SK-N-SH (cell line): ENCODE measurements at regions not wholly inside any gene's neighbourhood (a gene's known extent, or its start where the extent isn't known, plus 50 kb on each side); places are given as distances from the start of the nearest gene placed in this dataset.

ENCODE experiments used
- CTCF ChIA-PET: fragments of 300-600, 350-600 bp; formaldehyde crosslinking; extraction: SDS; loops from one replicate; lab custom pipeline; 2021; lab: Yijun Ruan, JAX
- POLR2A ChIA-PET: fragments of 350-600 bp; sonication (Branson Sonifier 250); formaldehyde crosslinking; extraction: SDS; loops from one replicate; lab custom pipeline; 2020; ENCODE audit warnings: antibody characterized with exemption, inconsistent platforms; lab: Yijun Ruan, JAX
- DNase-seq: peaks from one replicate; pipeline ENCODE4 v3.0.0; 2012
- H2AFZ ChIP-seq: fragments of 200-600 bp; sonication (generic); 2 replicates; pipeline ENCODE4 v1.8.1; 2016; ENCODE audit warnings: antibody characterized with exemption, mild to moderate bottlenecking, low read depth
- H3F3A ChIP-seq: fragments of 200-600 bp; sonication (generic); replicated peaks from 2 replicates; pipeline ENCODE3; 2016; ENCODE audit warnings: antibody characterized with exemption, mild to moderate bottlenecking; ENCODE audit not compliant: insufficient read depth
- H3K27ac ChIP-seq, 2 experiments: fragments of 200-500 bp in 1 of 2; fragments of 200-600 bp in 1 of 2; sonication (Bioruptor generic) in 1 of 2; sonication (generic), shearing (Covaris generic) in 1 of 2; 2 replicates each; pipeline versions ENCODE4 v1.5.1 to v1.6.1; 2014 to 2016; ENCODE audit warnings: low read depth in 2 of 2, inconsistent platforms in 1 of 2, low read length in 1 of 2, mild to moderate bottlenecking in 1 of 2, mixed read lengths in 1 of 2
- H3K27me3 ChIP-seq: fragments of 200-600 bp; sonication (generic), shearing (Covaris generic); 2 replicates; pipeline ENCODE4 v1.6.1; 2016; ENCODE audit warnings: mixed run types; ENCODE audit not compliant: insufficient read depth
- H3K36me3 ChIP-seq, 2 experiments: fragments of 200-500 bp in 1 of 2; fragments of 200-600 bp in 1 of 2; sonication (Bioruptor generic) in 1 of 2; sonication (generic) in 1 of 2; replicated peaks in 1 of 2; 2 replicates each; pipeline versions ENCODE3 to v1.5.1; 2014 to 2016; ENCODE audit warnings: low read length in 1 of 2, mild to moderate bottlenecking in 1 of 2; ENCODE audit not compliant: insufficient read depth in 2 of 2, control insufficient read depth in 1 of 2
- H3K4me1 ChIP-seq, 2 experiments: fragments of 200-500 bp in 1 of 2; fragments of 200-600 bp in 1 of 2; sonication (Bioruptor generic) in 1 of 2; sonication (generic), shearing (Covaris generic) in 1 of 2; 2 replicates each; pipeline versions ENCODE4 v1.5.1 to v1.6.1; 2014 to 2016; ENCODE audit warnings: low read depth in 1 of 2, low read length in 1 of 2, mixed run types in 1 of 2; ENCODE audit not compliant: insufficient read depth in 2 of 2, control insufficient read depth in 1 of 2
- H3K4me2 ChIP-seq: fragments of 200-600 bp; sonication (generic), shearing (Covaris generic); 2 replicates; pipeline ENCODE4 v1.6.1; 2017; ENCODE audit warnings: mixed run types
- H3K4me3 ChIP-seq, 2 experiments: fragments of 200-500 bp in 1 of 2; fragments of 200-600 bp in 1 of 2; sonication (Bioruptor generic) in 1 of 2; sonication (generic), shearing (Covaris generic) in 1 of 2; 2 replicates each; pipeline versions ENCODE4 v1.5.1 to v1.8.1; 2014 to 2016; ENCODE audit warnings: low read depth in 2 of 2, inconsistent platforms in 1 of 2, low read length in 1 of 2, mild to moderate bottlenecking in 1 of 2, mixed read lengths in 1 of 2, moderate library complexity in 1 of 2
- H3K79me2 ChIP-seq: fragments of 200-600 bp; sonication (generic); 2 replicates; pipeline ENCODE4 v1.8.1; 2017; ENCODE audit warnings: mild to moderate bottlenecking; ENCODE audit not compliant: insufficient read depth
- H3K9ac ChIP-seq: fragments of 200-600 bp; sonication (generic); 2 replicates; pipeline ENCODE4 v1.6.1; 2017; ENCODE audit warnings: mixed run types
- H3K9me2 ChIP-seq: fragments of 200-600 bp; sonication (generic); 2 replicates; pipeline ENCODE4 v1.6.1; 2017; ENCODE audit warnings: mixed run types
- H3K9me3 ChIP-seq: fragments of 200-600 bp; sonication (generic); 2 replicates; pipeline ENCODE4 v1.6.1; 2017; ENCODE audit warnings: mixed run types, mild to moderate bottlenecking, moderate library complexity
- H4K20me1 ChIP-seq: fragments of 200-600 bp; sonication (generic); 2 replicates; pipeline ENCODE4 v1.6.1; 2017; ENCODE audit warnings: mild to moderate bottlenecking, mixed run types; ENCODE audit not compliant: insufficient read depth
- ELF1 ChIP-seq: IDR thresholded peaks from 2 replicates; pipeline ENCODE4 v1.4.0; 2012
- FOXM1 ChIP-seq: IDR thresholded peaks from 2 replicates; pipeline ENCODE4 v1.4.0; 2012; ENCODE audit warnings: low read depth, mild to moderate bottlenecking
- GATA2 ChIP-seq: sonication (generic); formaldehyde crosslinking; IDR thresholded peaks from 2 replicates; pipeline ENCODE4 v1.5.0; 2020; ENCODE audit warnings: mild to moderate bottlenecking, missing genetic modification reagents
- JUND ChIP-seq: IDR thresholded peaks from 2 replicates; pipeline ENCODE4 v1.4.0; 2012
- MXI1 ChIP-seq: IDR thresholded peaks from 2 replicates; pipeline ENCODE4 v1.6.1; 2012; ENCODE audit warnings: mild to moderate bottlenecking, low read depth, low read length, improper control_type of control experiment
- NFIC ChIP-seq: IDR thresholded peaks from 2 replicates; pipeline ENCODE4 v1.4.0; 2012; ENCODE audit warnings: borderline replicate concordance
- NRF1 ChIP-seq: IDR thresholded peaks from 2 replicates; pipeline ENCODE4 v1.6.1; 2012; ENCODE audit warnings: low read depth, mild to moderate bottlenecking, low read length
- PBX3 ChIP-seq: IDR thresholded peaks from 2 replicates; pipeline ENCODE4; 2012
- POLR2AphosphoS5 ChIP-seq: IDR thresholded peaks from 2 replicates; pipeline ENCODE4 v1.6.1; 2012; ENCODE audit warnings: low read depth, low read length
- RAD21 ChIP-seq: IDR thresholded peaks from 2 replicates; pipeline ENCODE4 v1.6.1; 2012; ENCODE audit warnings: mild to moderate bottlenecking, low read length
- RFX5 ChIP-seq: IDR thresholded peaks from 2 replicates; pipeline ENCODE4 v1.6.1; 2012; ENCODE audit warnings: mild to moderate bottlenecking, improper control_type of control experiment, low read length
- RXRA ChIP-seq: IDR thresholded peaks from 2 replicates; pipeline ENCODE4 v1.4.0; 2012; ENCODE audit warnings: low read depth, mild to moderate bottlenecking, borderline replicate concordance
- SMC3 ChIP-seq: IDR thresholded peaks from 2 replicates; pipeline ENCODE4 v1.6.1; 2012; ENCODE audit warnings: low read depth, low read length, improper control_type of control experiment
- TAF1 ChIP-seq: IDR thresholded peaks from 2 replicates; pipeline ENCODE4 v1.6.1; 2012; ENCODE audit warnings: low read depth, mild to moderate bottlenecking, low read length, moderate library complexity, borderline replicate concordance
- TEAD4 ChIP-seq: IDR thresholded peaks from 2 replicates; pipeline ENCODE4 v1.4.0; 2012; ENCODE audit warnings: mild to moderate bottlenecking, borderline replicate concordance; ENCODE audit not compliant: insufficient read depth
- USF2 ChIP-seq: fragments of 150-350 bp; IDR thresholded peaks from 2 replicates; pipeline ENCODE4 v1.6.1; 2017; ENCODE audit warnings: antibody characterized with exemption, low read length, low read depth, borderline replicate concordance
- ZBTB33 ChIP-seq: IDR thresholded peaks from 2 replicates; pipeline ENCODE4 v1.4.0; 2012; ENCODE audit warnings: low read depth, borderline replicate concordance
- WGBS: methylation state at CpG from one replicate; pipeline ENCODE4 v1.1.6; 2017; ENCODE audit warnings: low lambda C conversion rate; 5-methylcytosine and 5-hydroxymethylcytosine counted together
- TF ChIP-seq, protein P1 (sequence below): IDR thresholded peaks from 2 replicates; pipeline ENCODE4 v1.4.0; 2012; ENCODE audit warnings: low read depth, borderline replicate concordance
- TF ChIP-seq, protein P2 (sequence below): IDR thresholded peaks from 2 replicates; pipeline ENCODE4 v1.4.0; 2012; ENCODE audit warnings: low read depth

GRCh38 chr13:99808786-99809185, 162.8 kb downstream of the ZIC5 start:
- CTCF ChIA-PET: no interaction called here
- no peak overlapping the region for H3K27ac ChIP-seq

More at GRCh38 chr13:99808786-99809185, 162.8 kb downstream of the ZIC5 start:
- no peak for DNase-seq
- peaks cover 0 to 15% of the 10 kb centered on the region in 2 experiments; a peak in 1 of 4 replicates for H3K4me1 ChIP-seq
- no peak overlapping the region for H3K4me2 ChIP-seq
- POLR2A ChIA-PET: no interaction called here
- H3F3A ChIP-seq: peaks cover 6% of the 10 kb centered on the region
- no peak overlapping the region for H2AFZ ChIP-seq
- H4K20me1 ChIP-seq: no peaks in the 10 kb centered on the region
- H3K4me3 ChIP-seq: no peak overlapping the region
- H3K9ac ChIP-seq: no peak overlapping the region
- 33% methylated on average over 1 of the region's 1 CpG for WGBS
- TF ChIP-seq, protein P1, sequence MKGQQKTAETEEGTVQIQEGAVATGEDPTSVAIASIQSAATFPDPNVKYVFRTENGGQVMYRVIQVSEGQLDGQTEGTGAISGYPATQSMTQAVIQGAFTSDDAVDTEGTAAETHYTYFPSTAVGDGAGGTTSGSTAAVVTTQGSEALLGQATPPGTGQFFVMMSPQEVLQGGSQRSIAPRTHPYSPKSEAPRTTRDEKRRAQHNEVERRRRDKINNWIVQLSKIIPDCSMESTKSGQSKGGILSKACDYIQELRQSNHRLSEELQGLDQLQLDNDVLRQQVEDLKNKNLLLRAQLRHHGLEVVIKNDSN: no peak
- TF ChIP-seq USF2 (no peak), NRF1 (no peak), NFIC (no peak), SMC3 (no peak), JUND (no peak), TAF1 (no peak), GATA2 (CRISPR knock-in tag) (no peak), MXI1 (no peak), RFX5 (no peak), ELF1 (no peak), FOXM1 (no peak), TEAD4 (no peak), PBX3 (no peak), POLR2AphosphoS5 (no peak), RXRA (no peak), RAD21 (no peak), ZBTB33 (no peak)
- TF ChIP-seq, protein P2, sequence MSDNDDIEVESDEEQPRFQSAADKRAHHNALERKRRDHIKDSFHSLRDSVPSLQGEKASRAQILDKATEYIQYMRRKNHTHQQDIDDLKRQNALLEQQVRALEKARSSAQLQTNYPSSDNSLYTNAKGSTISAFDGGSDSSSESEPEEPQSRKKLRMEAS: no peak
- TF ChIP-seq, all 33 proteins: peak for 0
- Histone ChIP-seq H3K27me3 (no peaks in the 10 kb centered on the region), H3K9me2 (no peaks in the 10 kb centered on the region), H3K36me3 (no peaks in the 10 kb centered on the region), H3K9me3 (no peaks in the 10 kb centered on the region), H3K79me2 (no peaks in the 10 kb centered on the region)
